SH-SY5Y (cell line): ENCODE measurements at regions not wholly inside any gene's neighbourhood (a gene's known extent, or its start where the extent isn't known, plus 50 kb on each side); places are given as distances from the start of the nearest gene placed in this dataset.

Source experiments
- GATA2 ChIP-seq: IDR thresholded peaks from 2 replicates; pipeline ENCODE4 v1.6.1; 2011; ENCODE audit warnings: mild to moderate bottlenecking, low read depth, low read length
- GATA3 ChIP-seq: IDR thresholded peaks from 2 replicates; pipeline ENCODE4 v1.6.1; 2011; ENCODE audit warnings: low read depth, mild to moderate bottlenecking, low read length, moderate library complexity

DNA sequence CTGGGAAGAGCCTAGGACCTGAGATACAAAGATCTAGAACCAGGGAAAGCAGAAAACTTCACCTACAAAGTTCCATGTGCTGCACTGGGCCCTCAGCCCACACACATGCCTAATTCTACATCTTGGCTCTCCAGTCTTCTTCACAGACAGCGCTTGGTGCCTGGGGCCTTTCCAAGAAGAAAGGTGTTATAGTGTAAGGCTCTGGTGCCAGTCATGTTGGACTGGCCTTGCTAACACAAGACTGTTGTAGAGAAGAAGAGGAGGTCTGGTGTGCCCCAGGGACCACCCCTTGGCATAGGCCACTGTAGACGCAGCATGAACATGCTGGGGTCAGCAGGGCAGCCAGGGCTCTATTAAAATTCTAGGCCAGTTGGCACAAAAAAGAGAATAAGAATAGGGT lies 226.2 kb upstream of the CTNNB1 start:
- no peak for TF ChIP-seq GATA2
- TF ChIP-seq GATA3 = no peak
